ENCODE measurements at regions not wholly inside any gene's neighbourhood (a gene's known extent, or its start where the extent isn't known, plus 50 kb on each side); places are given as distances from the start of the nearest gene placed in this dataset.

GRCh38 chr2:128403814-128404708, 85.4 kb upstream of the HS6ST1 start:
- no peak for DNase-seq

GRCh38 chr2:128404709-128405466, 86.2 kb upstream of the HS6ST1 start:
- DNase-seq, result no peak

- no peak for DNase-seq
Observed at GRCh38 chr2:128405467-128405900, 86.8 kb upstream of the HS6ST1 start.

- DNase-seq, result no peak
Observed at GRCh38 chr2:128405981-128406613, 87.4 kb upstream of the HS6ST1 start.

DNA sequence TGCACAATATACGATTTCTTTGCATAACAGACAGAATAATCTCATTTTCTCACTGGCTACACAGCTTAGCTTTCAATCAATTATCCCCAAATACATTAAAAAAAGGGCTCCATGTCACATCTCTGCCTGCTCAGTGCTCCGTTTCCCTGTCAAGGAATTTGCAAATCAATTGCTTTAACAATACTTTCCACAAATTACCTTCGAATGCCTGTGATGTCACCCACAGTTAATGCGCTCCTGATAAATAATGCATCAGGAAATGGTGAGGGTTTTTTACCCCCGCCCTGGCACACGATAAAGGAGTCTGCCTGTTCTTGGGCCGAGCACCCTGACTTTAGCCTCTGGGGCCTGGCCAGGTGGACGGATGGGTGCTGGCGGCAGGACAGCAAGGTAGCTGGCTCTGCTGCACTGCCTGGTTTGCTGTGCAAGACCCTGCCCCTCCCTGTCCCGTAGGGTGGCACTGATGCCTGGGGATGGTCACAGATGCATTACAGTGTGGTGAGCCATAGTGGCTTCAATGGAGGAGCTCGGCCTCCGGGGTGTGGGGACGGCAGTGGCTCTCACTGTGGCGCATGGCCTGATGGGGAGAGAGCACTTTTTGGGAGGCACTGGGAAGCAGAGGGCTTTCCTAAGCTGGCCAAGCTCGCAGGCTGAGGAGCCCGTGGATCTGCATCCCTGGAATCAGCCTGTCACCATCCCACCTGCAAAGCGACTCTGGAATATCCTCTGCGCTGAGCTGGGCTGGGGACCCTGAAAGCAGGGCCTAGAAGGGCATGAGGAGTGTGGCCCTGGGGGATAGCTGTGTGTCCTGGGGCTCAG, 88.3 kb upstream of the HS6ST1 start:
- DNase-seq, result no peak

GRCh38 chr2:128408349-128409305, 90.0 kb upstream of the HS6ST1 start:
- DNase-seq, result no peak

GRCh38 chr2:128409326-128410034, 90.8 kb upstream of the HS6ST1 start:
- DNase-seq, result no peak

DNA sequence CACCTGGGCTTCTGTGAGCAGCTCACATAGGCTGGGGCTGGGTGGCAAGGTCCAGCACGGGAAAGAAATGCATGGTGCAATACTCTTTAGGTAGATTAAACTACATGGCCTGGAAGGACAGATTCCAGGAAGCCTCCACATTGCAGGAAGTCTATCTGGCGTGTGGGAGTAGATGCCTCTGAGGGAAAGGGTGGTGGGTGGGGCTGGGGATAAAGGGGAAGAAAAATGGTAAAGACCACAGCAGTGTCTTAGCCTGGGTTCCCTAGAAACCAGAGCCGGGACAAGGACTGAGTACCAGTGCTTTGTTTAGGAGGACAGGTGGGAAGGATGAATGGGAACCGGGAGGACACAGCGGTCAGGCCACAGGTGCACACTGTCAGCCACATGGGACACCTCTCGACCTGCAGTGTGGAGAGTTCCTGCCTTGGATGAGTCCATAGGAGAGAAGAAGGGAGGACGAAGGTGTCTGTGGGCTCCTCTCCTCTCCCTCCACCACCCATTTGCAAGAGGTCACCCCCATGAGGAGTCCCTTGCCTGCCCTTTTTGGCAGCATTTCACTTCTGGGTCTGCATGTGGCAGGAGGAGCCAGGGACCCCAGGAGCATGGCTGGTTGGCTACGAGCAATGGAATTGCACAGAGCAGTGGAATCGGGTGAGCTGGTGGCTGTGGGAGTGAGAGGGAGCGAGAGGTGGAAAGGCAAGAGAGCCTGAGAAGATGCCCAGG, 91.5 kb upstream of the HS6ST1 start:
- no peak for DNase-seq

- no peak for DNase-seq
Observed at GRCh38 chr2:128410758-128411215, 92.1 kb upstream of the HS6ST1 start.

- no peak for DNase-seq
Observed at GRCh38 chr2:128411431-128411830, 92.8 kb upstream of the HS6ST1 start.

- DNase-seq, result no peak
Observed at GRCh38 chr2:128412181-128412871, 93.7 kb upstream of the HS6ST1 start.

DNA sequence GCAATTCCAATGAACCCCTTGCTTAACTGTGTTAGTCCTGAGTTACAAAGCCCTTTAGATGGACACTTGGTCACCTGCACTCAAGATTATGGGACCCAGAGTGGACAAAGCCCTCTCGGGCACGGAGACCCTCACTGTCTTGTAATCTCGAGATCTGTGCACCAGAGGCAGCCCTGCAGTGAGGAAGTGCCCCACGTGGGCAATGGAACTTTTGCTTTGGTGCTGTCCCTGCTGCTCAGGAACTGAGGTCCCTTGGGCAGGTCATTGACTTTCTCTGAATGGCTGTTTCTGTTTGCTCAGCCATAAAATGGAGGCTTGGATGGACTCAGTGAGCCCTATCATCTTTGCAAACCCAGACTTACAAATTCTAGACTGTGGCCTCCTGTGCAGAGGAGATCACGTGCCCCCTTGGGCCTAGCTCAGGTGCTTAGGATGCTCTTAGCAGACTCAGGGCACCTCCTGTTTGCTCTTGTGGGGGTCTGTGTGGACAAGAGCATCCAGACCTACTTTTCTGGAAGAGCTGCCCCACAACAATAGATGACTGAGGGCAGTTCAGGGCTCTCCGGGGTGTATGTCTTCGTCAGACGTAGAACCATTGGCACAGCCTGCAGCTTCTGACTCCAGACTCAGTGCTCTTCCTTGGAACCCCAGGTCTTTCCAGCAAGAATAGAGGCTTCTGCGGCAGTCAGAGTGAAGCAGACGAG, 94.5 kb upstream of the HS6ST1 start:
- DNase-seq, result no peak

GRCh38 chr2:128413718-128414341, 95.2 kb upstream of the HS6ST1 start:
- no peak for DNase-seq

- no peak for DNase-seq
Observed at GRCh38 chr2:128414351-128414750, 95.7 kb upstream of the HS6ST1 start.

DNA sequence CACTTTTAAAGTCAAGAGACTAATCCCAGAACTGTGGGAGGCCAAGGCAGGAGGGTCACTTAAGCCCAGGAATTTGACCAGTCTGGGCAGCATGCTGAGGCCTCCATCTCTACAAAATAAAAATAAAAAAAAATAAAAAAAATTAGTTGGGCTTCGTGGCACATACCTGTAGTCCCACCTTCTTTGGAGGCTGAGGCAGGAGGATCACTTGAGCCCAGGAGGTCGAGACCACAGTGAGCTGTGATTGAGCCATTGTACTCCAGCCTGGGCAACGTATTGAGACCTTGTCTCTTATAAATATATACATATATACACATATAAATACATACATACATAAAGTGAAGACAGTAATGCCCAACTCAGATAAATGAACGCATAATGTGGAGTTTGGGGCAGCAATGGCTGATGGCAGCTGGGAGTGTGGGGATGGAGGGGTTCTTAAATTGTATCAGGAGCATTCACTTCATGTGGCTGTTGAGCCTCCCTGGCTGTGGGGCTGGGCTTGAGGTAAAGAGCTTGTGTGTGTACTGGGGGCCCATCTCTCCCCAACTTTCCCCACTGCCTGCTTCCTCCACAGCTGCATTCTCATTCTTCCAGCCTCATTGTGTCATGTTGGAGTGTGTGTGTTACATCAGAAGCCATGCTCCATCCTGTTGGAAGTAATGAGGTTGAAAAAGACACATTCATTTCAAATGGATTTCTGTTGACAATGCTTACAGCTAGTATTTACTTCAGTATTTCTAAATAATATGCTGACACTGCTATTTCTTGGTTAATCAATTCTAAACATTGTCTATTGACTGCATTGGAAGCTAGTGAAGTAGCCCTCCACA, 96.5 kb upstream of the HS6ST1 start:
- no peak for DNase-seq

DNA sequence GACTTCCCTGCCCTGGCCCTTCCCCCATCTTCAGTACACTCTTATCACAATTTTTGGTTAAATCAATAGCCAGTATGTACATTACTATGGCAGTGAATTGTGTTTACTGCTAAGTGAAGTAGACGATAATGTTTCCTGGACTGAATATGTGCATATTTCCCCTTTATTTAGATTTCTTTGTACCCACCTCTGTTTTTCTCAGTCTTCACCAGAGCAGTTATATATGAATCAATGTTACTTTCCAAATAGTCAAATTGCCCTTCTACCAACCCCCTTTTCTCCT, 97.1 kb upstream of the HS6ST1 start:
- DNase-seq, result no peak

DNA sequence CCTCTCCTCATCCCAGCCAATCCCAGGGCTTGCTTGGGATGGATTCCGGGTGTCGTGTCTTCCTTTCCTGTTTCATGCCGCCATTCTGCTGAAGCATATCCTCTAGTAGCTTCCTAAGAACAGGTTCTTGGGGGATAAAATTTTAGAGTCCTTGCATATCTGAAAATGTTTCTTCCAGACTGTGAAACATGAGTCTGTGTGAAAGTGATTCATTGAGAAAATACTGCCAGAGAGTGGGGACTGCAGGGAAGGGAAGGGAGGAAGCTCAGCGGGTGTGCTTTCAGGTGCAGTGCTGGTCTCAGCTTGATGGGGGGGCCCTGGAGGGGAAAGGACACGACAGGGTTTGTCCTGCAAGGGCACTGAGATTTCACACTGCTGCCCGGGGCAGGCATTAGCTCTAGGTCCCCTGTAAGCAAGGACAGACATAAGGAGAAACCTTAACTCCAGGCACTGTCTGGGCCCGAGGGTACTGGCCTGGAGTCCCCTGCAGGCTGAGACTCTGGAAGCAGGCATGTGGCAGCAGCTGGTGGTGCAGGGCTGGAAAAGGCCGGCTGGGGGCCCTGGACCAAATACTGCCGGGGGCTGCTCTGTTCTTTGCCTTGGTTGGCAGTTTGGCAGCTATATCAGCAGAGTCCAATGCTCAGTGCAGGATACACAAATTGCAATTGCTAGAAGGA, 97.6 kb upstream of the HS6ST1 start:
- DNase-seq, result no peak
